A673 (cell line): ENCODE measurements at regions not wholly inside any gene's neighbourhood (a gene's known extent, or its start where the extent isn't known, plus 50 kb on each side); places are given as distances from the start of the nearest gene placed in this dataset.

Experiments
- CTCF ChIP-seq: fragments of 300-800, 200-600 bp; sonication (generic); conservative IDR thresholded peaks from 2 replicates; pipeline ENCODE4 v1.5.1; 2017; ENCODE audit warnings: low read depth, mild to moderate bottlenecking, antibody characterized with exemption, low read length, moderate library complexity, mixed read lengths
- EZH2 ChIP-seq: fragments of 200-600 bp; sonication (generic); IDR thresholded peaks from 2 replicates; pipeline ENCODE4 v1.6.1; 2017; ENCODE audit warnings: borderline replicate concordance, low read depth, mild to moderate bottlenecking, mixed read lengths, antibody characterized with exemption, low read length; ENCODE audit not compliant: poor library complexity, severe bottlenecking

GRCh38 chr15:61441891-61442290 is 212.8 kb upstream of the RORA start:
- no peak for TF ChIP-seq CTCF
- TF ChIP-seq EZH2, result no peak
